LNCaP clone FGC (cell line): ENCODE measurements at regions not wholly inside any gene's neighbourhood (a gene's known extent, or its start where the extent isn't known, plus 50 kb on each side); places are given as distances from the start of the nearest gene placed in this dataset.

Experiments used
- DNase-seq: peaks from one replicate; pipeline ENCODE4 v3.0.0-alpha.2; 2011; ENCODE audit warnings: low read depth
- H3K4me3 ChIP-seq: 2 replicates; pipeline ENCODE4 v1.5.1; 2011; ENCODE audit warnings: mild to moderate bottlenecking, low read depth, low read length, control low read depth
- CTCF ChIP-seq: IDR thresholded peaks from 2 replicates; pipeline ENCODE4 v1.5.1; 2012; ENCODE audit warnings: mild to moderate bottlenecking; ENCODE audit not compliant: control insufficient read depth, insufficient read depth; ENCODE audit errors: extremely low read depth

DNA sequence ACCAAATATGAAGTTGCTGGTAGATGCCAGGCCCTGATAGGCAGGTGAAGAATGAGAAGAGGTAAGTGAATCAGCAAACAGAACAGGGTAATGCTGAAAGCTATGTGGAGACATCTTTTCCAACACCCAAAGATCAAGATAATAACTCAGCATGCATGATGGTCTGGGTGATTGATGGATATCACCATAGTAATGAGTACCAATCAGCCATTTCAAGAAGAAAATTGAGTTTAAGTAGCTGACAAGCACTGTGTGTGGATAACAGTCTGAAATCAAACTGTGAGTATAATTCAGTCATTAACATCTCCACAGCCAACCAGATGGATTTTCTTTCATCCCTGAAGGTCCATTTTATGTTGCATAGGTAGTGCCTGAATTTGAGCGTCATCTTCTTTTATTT, 289.6 kb upstream of the SMIM31 start:
- no peak overlapping the region for H3K4me3 ChIP-seq
- no peak for DNase-seq
- no peak for TF ChIP-seq CTCF

DNA sequence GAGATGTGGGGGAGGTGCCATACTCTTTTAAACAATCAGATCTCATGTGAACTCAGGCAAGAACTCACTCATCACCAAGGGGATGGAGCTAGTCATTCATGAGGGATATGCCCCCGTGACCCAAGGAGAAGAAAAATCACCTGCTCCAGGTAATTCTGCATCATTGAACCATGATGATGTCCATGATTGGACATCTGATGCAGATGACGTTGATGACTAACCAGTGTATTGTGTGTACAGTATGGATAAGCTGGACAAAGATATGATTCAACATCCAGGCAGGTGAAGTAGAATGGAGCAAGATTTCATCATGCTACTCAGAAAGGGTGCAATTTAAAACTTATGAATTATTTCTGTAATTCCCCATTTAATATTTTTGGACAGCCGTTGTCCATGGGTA, 286.4 kb upstream of the SMIM31 start:
- TF ChIP-seq CTCF = no peak
- no peak for DNase-seq
- no peak overlapping the region for H3K4me3 ChIP-seq

GRCh38 chr4:164481306-164482091, 272.4 kb upstream of the SMIM31 start:
- DNase-seq = no peak
- no peak for TF ChIP-seq CTCF
- H3K4me3 ChIP-seq = no peak overlapping the region

DNA sequence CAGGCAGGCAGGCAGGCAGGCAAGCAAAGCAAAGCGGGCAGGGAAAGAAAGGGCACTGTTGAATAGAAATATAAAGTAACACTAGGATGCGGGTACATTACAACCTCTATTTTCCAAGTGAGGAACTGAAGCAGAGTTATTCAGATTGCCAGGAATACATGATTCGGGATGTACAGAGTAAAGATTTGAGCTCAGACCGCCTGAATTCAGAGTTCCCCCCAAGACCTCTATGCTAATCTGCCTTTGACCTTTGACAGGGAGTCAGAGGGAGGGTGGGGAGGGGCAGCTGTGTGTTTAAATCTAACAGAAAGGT, 271.9 kb upstream of the SMIM31 start:
- H3K4me3 ChIP-seq = no peak overlapping the region
- DNase-seq = no peak
- TF ChIP-seq CTCF = no peak

GRCh38 chr4:164482758-164483157, 271.2 kb upstream of the SMIM31 start:
- no peak overlapping the region for H3K4me3 ChIP-seq
- TF ChIP-seq CTCF = no peak
- no peak for DNase-seq

DNA sequence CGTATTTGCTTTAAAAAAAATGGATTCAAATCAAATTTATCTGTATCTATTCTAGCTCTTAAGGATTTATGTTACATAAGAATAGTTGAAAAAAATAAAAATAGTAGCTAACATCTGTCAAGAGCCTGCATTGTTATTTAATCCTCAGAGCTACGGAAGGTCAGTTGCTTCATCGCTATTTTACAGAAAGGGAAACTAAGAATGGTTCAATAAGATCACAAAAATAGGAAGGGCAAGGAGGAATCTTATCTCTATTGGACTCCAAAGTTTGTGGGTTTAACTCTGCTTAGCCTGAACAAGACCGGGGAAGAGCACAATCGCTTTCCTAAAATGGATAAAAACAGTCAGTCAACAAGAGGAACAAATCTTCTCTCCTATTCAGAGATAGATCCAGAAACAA, 270.2 kb upstream of the SMIM31 start:
- TF ChIP-seq CTCF = no peak
- no peak overlapping the region for H3K4me3 ChIP-seq
- no peak for DNase-seq

GRCh38 chr4:164484551-164484950, 269.4 kb upstream of the SMIM31 start:
- no peak for TF ChIP-seq CTCF
- DNase-seq = no peak
- H3K4me3 ChIP-seq = no peak overlapping the region
